HG02938 (cell line): ENCODE measurements at regions not wholly inside any gene's neighbourhood (a gene's known extent, or its start where the extent isn't known, plus 50 kb on each side); places are given as distances from the start of the nearest gene placed in this dataset.
A peak's percentile ranks its signal among the peaks of the same experiment; 100 is the strongest.

Experiments used
- ATAC-seq: cut with Tn5 transposase; IDR thresholded peaks from one replicate; pipeline ENCODE4 v1.9.1; 2021; ENCODE audit warnings: mild to moderate bottlenecking, moderate library complexity; ENCODE audit not compliant: unreplicated experiment

GRCh38 chr6:25010902-25011625 lies 75.3 kb upstream of the RIPOR2 start:
- no peak for ATAC-seq

GRCh38 chr6:25012657-25013056 lies 76.9 kb upstream of the RIPOR2 start:
- no peak for ATAC-seq

GRCh38 chr6:25013246-25013645 lies 77.5 kb upstream of the RIPOR2 start:
- ATAC-seq: no peak

GRCh38 chr6:25014369-25014768 lies 78.6 kb upstream of the RIPOR2 start:
- ATAC-seq: no peak

GRCh38 chr6:25014791-25015560 lies 79.2 kb upstream of the RIPOR2 start:
- no peak for ATAC-seq

GRCh38 chr6:25016014-25016720 lies 80.4 kb upstream of the RIPOR2 start:
- ATAC-seq: no peak

- no peak for ATAC-seq
Observed at GRCh38 chr6:25017486-25017885, 81.7 kb upstream of the RIPOR2 start.

GRCh38 chr6:25017932-25018567 lies 82.3 kb upstream of the RIPOR2 start:
- ATAC-seq: no peak

GRCh38 chr6:25018568-25018954 lies 82.8 kb upstream of the RIPOR2 start:
- no peak for ATAC-seq

- ATAC-seq: no peak
Observed at GRCh38 chr6:25022140-25022553, 86.4 kb upstream of the RIPOR2 start.

- ATAC-seq: no peak
Observed at GRCh38 chr6:25023781-25024180, 88.0 kb upstream of the RIPOR2 start.

GRCh38 chr6:25024821-25025220 lies 89.1 kb upstream of the RIPOR2 start:
- ATAC-seq: no peak

- no peak for ATAC-seq
Observed at GRCh38 chr6:25025248-25025918, 89.6 kb upstream of the RIPOR2 start.

- ATAC-seq: no peak
Observed at GRCh38 chr6:25025919-25026301, 90.2 kb upstream of the RIPOR2 start.

GRCh38 chr6:25026723-25027122 lies 91.0 kb upstream of the RIPOR2 start:
- no peak for ATAC-seq

GRCh38 chr6:25027221-25027916 lies 91.6 kb upstream of the RIPOR2 start:
- peak; percentile 92 for ATAC-seq

- ATAC-seq: no peak
Observed at GRCh38 chr6:25028328-25028727, 92.6 kb upstream of the RIPOR2 start.

- no peak for ATAC-seq
Observed at GRCh38 chr6:25032934-25033333, 97.2 kb upstream of the RIPOR2 start.

GRCh38 chr6:25034431-25034921 lies 98.7 kb upstream of the RIPOR2 start:
- ATAC-seq: no peak

GRCh38 chr6:25035174-25035511 lies 99.4 kb upstream of the RIPOR2 start:
- no peak for ATAC-seq
